Kidney glomerular epithelial cell (primary cell): ENCODE measurements at regions not wholly inside any gene's neighbourhood (a gene's known extent, or its start where the extent isn't known, plus 50 kb on each side); places are given as distances from the start of the nearest gene placed in this dataset.

Experiments
- DNase-seq: peaks from one replicate; lab custom pipeline; 2025; lab: John Stamatoyannopoulos, UW

- no peak for DNase-seq
Measured at GRCh38 chr7:31456646-31457368, 57.1 kb upstream of the ITPRID1 start.

DNA sequence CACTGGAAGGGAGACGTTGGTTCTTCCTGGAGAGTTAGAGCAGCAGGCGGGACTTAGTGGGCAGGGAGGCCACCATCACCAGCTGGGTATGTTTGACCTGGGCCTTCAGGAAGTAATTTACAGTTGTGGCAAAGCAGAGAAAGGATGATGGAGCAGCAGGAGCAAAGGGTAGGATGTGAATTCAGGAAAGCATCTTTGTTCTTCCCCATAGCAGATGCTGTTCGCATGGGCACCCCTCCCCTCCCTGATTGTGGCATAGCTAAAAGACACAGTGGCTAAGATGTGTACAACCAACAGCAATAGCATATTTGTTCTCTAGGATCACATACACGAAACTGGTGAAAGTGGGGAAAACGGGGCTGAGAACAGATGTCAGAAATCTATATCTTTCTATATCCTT lies 56.3 kb upstream of the ITPRID1 start:
- no peak for DNase-seq

DNA sequence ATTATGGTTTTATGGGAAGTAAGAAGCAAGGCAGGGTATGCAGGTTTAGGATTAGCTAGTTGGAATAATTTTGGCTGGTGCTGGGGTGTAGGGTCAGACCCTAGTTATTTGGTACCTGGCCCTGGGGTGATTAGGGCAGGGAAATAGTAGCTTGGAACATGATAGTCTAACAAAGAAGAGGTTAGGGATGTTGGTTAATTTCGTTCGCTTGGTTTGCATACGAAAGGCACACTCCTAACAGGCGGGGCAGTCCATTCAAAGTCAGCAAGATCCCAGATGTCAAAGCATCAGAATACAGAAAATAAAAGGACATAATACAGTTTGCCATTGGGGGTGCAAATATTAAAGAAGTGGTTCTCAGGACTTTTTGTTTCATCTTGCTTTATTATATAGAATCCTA lies 55.7 kb upstream of the ITPRID1 start:
- no peak for DNase-seq

- DNase-seq: no peak
Measured at GRCh38 chr7:31462636-31463035, 51.3 kb upstream of the ITPRID1 start.
